Ishikawa (cell line): ENCODE measurements at regions not wholly inside any gene's neighbourhood (a gene's known extent, or its start where the extent isn't known, plus 50 kb on each side); places are given as distances from the start of the nearest gene placed in this dataset.

Source experiments
- TAF1 ChIP-seq: IDR thresholded peaks from 2 replicates; pipeline ENCODE4 v1.6.1; 2012; ENCODE audit warnings: low read depth, mild to moderate bottlenecking
- YY1 ChIP-seq: IDR thresholded peaks from 2 replicates; pipeline ENCODE4 v1.6.1; 2012; ENCODE audit warnings: low read depth
- TF ChIP-seq, protein P1 (sequence below): IDR thresholded peaks from 2 replicates; pipeline ENCODE4 v1.6.1; 2012; ENCODE audit warnings: low read depth, mild to moderate bottlenecking

DNA sequence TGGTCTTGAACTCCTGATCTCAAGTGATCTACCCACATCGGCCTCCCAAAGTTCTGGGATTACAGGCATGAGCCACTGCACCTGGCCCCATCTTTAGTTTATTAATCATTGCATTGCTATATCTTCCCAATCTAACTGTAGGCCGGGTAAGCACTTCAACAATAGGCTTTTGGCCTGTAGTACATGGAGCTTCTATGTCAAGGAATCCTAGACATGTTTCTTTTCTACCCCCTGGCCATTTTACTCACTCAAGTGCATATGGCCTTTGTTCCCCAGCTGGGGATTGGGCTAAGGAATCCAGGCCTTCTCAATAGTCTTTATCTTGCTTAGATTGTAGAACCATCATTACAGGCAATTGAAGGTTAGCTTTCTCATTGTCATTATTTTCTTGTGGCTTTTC lies 122.3 kb upstream of the MBNL1 start:
- TF ChIP-seq YY1: no peak
- TF ChIP-seq, protein P1, sequence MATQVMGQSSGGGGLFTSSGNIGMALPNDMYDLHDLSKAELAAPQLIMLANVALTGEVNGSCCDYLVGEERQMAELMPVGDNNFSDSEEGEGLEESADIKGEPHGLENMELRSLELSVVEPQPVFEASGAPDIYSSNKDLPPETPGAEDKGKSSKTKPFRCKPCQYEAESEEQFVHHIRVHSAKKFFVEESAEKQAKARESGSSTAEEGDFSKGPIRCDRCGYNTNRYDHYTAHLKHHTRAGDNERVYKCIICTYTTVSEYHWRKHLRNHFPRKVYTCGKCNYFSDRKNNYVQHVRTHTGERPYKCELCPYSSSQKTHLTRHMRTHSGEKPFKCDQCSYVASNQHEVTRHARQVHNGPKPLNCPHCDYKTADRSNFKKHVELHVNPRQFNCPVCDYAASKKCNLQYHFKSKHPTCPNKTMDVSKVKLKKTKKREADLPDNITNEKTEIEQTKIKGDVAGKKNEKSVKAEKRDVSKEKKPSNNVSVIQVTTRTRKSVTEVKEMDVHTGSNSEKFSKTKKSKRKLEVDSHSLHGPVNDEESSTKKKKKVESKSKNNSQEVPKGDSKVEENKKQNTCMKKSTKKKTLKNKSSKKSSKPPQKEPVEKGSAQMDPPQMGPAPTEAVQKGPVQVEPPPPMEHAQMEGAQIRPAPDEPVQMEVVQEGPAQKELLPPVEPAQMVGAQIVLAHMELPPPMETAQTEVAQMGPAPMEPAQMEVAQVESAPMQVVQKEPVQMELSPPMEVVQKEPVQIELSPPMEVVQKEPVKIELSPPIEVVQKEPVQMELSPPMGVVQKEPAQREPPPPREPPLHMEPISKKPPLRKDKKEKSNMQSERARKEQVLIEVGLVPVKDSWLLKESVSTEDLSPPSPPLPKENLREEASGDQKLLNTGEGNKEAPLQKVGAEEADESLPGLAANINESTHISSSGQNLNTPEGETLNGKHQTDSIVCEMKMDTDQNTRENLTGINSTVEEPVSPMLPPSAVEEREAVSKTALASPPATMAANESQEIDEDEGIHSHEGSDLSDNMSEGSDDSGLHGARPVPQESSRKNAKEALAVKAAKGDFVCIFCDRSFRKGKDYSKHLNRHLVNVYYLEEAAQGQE: no peak
- no peak for TF ChIP-seq TAF1
